ENCODE measurements at regions not wholly inside any gene's neighbourhood (a gene's known extent, or its start where the extent isn't known, plus 50 kb on each side); places are given as distances from the start of the nearest gene placed in this dataset.

GRCh38 chr9:85155352-85155751, 485.8 kb downstream of the NTRK2 start:
- peak; percentile 73 for DNase-seq (ENCODE audit: low read depth)

- DNase-seq (ENCODE audit: low read depth): no peak
These were observed 482.2 kb downstream of the NTRK2 start for GRCh38 chr9:85151741-85152140.

GRCh38 chr9:85151162-85151561, 481.6 kb downstream of the NTRK2 start:
- DNase-seq (ENCODE audit: low read depth): no peak

GRCh38 chr9:85147046-85147640, 477.6 kb downstream of the NTRK2 start:
- no peak for DNase-seq (ENCODE audit: low read depth)

- no peak for DNase-seq (ENCODE audit: low read depth)
These were observed 473.4 kb downstream of the NTRK2 start for GRCh38 chr9:85142968-85143367.

- no peak for DNase-seq (ENCODE audit: low read depth)
These were observed 473.0 kb downstream of the NTRK2 start for GRCh38 chr9:85142496-85142911.

GRCh38 chr9:85137696-85138095, 468.2 kb downstream of the NTRK2 start:
- no peak for DNase-seq (ENCODE audit: low read depth)

GRCh38 chr9:85136987-85137386, 467.5 kb downstream of the NTRK2 start:
- DNase-seq (ENCODE audit: low read depth): no peak

GRCh38 chr9:85136507-85136906, 467.0 kb downstream of the NTRK2 start:
- DNase-seq (ENCODE audit: low read depth): no peak

GRCh38 chr9:85130764-85131163, 461.2 kb downstream of the NTRK2 start:
- DNase-seq (ENCODE audit: low read depth): no peak

GRCh38 chr9:85130260-85130659, 460.7 kb downstream of the NTRK2 start:
- DNase-seq (ENCODE audit: low read depth): no peak

GRCh38 chr9:85129514-85129913, 460.0 kb downstream of the NTRK2 start:
- no peak for DNase-seq (ENCODE audit: low read depth)

GRCh38 chr9:85118990-85119755, 449.6 kb downstream of the NTRK2 start:
- DNase-seq (ENCODE audit: low read depth): no peak

- DNase-seq (ENCODE audit: low read depth): no peak
These were observed 448.3 kb downstream of the NTRK2 start for GRCh38 chr9:85117831-85118230.

- no peak for DNase-seq (ENCODE audit: low read depth)
These were observed 445.9 kb downstream of the NTRK2 start for GRCh38 chr9:85115473-85115872.

- DNase-seq (ENCODE audit: low read depth): no peak
These were observed 445.3 kb downstream of the NTRK2 start for GRCh38 chr9:85114799-85115198.

- no peak for DNase-seq (ENCODE audit: low read depth)
These were observed 443.4 kb downstream of the NTRK2 start for GRCh38 chr9:85112933-85113418.

- DNase-seq (ENCODE audit: low read depth): peak; percentile 25
These were observed 442.9 kb downstream of the NTRK2 start for GRCh38 chr9:85112391-85112790.

- DNase-seq (ENCODE audit: low read depth): no peak
These were observed 439.2 kb downstream of the NTRK2 start for GRCh38 chr9:85108746-85109145.

- DNase-seq (ENCODE audit: low read depth): no peak
These were observed 438.7 kb downstream of the NTRK2 start for GRCh38 chr9:85108229-85108628.

- DNase-seq (ENCODE audit: low read depth): no peak
These were observed 419.9 kb downstream of the NTRK2 start for GRCh38 chr9:85089188-85089969.

- DNase-seq (ENCODE audit: low read depth): no peak
These were observed 412.4 kb downstream of the NTRK2 start for GRCh38 chr9:85081963-85082362.

GRCh38 chr9:85079349-85079748, 409.8 kb downstream of the NTRK2 start:
- no peak for DNase-seq (ENCODE audit: low read depth)

All from forelimb muscle (tissue), 1 donor.